ENCODE measurements at regions not wholly inside any gene's neighbourhood (a gene's known extent, or its start where the extent isn't known, plus 50 kb on each side); places are given as distances from the start of the nearest gene placed in this dataset.

DNA sequence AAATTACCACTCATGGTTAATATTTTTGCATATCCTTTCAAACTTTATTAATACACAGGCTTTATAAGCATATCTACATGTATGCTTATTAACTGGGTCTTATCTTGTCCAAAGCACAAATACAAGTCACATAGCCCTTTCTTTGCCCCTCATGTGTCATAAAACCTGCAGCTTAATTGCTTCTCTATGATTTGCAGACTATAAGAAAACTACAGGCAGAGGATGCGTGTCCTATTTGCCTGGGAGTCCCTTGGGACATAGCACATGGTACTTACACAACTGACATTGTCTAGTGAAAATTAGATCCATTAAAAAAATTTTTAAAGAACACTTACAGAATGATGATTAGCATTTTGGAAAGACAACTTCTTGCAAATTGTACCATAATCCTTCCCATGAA is 190.5 kb upstream of the PLEKHA5 start:
- TF ChIP-seq, protein P1, sequence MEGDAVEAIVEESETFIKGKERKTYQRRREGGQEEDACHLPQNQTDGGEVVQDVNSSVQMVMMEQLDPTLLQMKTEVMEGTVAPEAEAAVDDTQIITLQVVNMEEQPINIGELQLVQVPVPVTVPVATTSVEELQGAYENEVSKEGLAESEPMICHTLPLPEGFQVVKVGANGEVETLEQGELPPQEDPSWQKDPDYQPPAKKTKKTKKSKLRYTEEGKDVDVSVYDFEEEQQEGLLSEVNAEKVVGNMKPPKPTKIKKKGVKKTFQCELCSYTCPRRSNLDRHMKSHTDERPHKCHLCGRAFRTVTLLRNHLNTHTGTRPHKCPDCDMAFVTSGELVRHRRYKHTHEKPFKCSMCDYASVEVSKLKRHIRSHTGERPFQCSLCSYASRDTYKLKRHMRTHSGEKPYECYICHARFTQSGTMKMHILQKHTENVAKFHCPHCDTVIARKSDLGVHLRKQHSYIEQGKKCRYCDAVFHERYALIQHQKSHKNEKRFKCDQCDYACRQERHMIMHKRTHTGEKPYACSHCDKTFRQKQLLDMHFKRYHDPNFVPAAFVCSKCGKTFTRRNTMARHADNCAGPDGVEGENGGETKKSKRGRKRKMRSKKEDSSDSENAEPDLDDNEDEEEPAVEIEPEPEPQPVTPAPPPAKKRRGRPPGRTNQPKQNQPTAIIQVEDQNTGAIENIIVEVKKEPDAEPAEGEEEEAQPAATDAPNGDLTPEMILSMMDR (IDR thresholded peaks at IDR 0.05; ENCODE audit: low read length), result no peak
- TF ChIP-seq EZH2 (optimal IDR thresholded peaks at IDR 0.05; ENCODE audit: low read depth, low read length) (no peak), EZH2phosphoT487 (IDR thresholded peaks at IDR 0.05; ENCODE audit: low read length) (no peak)
